Neural progenitor cell (in vitro differentiated cells): ENCODE measurements at regions not wholly inside any gene's neighbourhood (a gene's known extent, or its start where the extent isn't known, plus 50 kb on each side); places are given as distances from the start of the nearest gene placed in this dataset.
A peak's percentile ranks its signal among the peaks of the same experiment; 100 is the strongest.

Experiments used
- EZH2 ChIP-seq: fragments of 200-600 bp; sonication (generic); IDR thresholded peaks from 2 replicates; pipeline ENCODE4 v1.6.1; 2017; ENCODE audit warnings: antibody characterized with exemption, mild to moderate bottlenecking, moderate library complexity
- EZH2phosphoT487 ChIP-seq: fragments of 200-600 bp; sonication (generic); IDR thresholded peaks from 2 replicates; pipeline ENCODE4 v1.6.1; 2017; ENCODE audit warnings: antibody characterized with exemption
- TF ChIP-seq, protein P1 (sequence below): fragments of 200-600 bp; sonication (generic); IDR thresholded peaks from 2 replicates; pipeline ENCODE4 v1.5.1; 2017; ENCODE audit warnings: antibody characterized with exemption, mild to moderate bottlenecking

- TF ChIP-seq, protein P1, sequence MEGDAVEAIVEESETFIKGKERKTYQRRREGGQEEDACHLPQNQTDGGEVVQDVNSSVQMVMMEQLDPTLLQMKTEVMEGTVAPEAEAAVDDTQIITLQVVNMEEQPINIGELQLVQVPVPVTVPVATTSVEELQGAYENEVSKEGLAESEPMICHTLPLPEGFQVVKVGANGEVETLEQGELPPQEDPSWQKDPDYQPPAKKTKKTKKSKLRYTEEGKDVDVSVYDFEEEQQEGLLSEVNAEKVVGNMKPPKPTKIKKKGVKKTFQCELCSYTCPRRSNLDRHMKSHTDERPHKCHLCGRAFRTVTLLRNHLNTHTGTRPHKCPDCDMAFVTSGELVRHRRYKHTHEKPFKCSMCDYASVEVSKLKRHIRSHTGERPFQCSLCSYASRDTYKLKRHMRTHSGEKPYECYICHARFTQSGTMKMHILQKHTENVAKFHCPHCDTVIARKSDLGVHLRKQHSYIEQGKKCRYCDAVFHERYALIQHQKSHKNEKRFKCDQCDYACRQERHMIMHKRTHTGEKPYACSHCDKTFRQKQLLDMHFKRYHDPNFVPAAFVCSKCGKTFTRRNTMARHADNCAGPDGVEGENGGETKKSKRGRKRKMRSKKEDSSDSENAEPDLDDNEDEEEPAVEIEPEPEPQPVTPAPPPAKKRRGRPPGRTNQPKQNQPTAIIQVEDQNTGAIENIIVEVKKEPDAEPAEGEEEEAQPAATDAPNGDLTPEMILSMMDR, result peak; percentile 47
- TF ChIP-seq EZH2phosphoT487 (no peak), EZH2 (no peak)
Observed at GRCh38 chr10:85510682-85511081, 855.9 kb downstream of the GRID1 start.
